Prostate gland (tissue), 2 donors: ENCODE measurements at regions not wholly inside any gene's neighbourhood (a gene's known extent, or its start where the extent isn't known, plus 50 kb on each side); places are given as distances from the start of the nearest gene placed in this dataset.

Experiments used
- CTCF ChIP-seq, 4 experiments: fragments of 200-600 bp in 2 of 4; fragments of 450-650 bp in 2 of 4; sonication (generic) in 2 of 4; IDR thresholded peaks; 1 replicate in 3 of 4; 2 replicates in 1 of 4; pipeline ENCODE4 v1.5.1; 2016 to 2019; ENCODE audit warnings: antibody characterized with exemption in 4 of 4, mild to moderate bottlenecking in 2 of 4, moderate library complexity in 2 of 4
- POLR2A ChIP-seq: fragments of 450-650 bp; IDR thresholded peaks from one replicate; pipeline ENCODE4 v1.6.1; 2016; ENCODE audit warnings: antibody characterized with exemption, mild to moderate bottlenecking
- POLR2AphosphoS5 ChIP-seq: sonication (generic); formaldehyde crosslinking; IDR thresholded peaks from one replicate; pipeline ENCODE4 v1.6.1; 2017; ENCODE audit warnings: antibody characterized with exemption

GRCh38 chr9:107870221-107870620 is 380.7 kb upstream of the KLF4 start:
- TF ChIP-seq CTCF (IDR thresholded peaks at IDR 0.05), result no peak
- TF ChIP-seq POLR2A, result no peak
- no peak for TF ChIP-seq POLR2AphosphoS5
